ENCODE measurements at regions not wholly inside any gene's neighbourhood (a gene's known extent, or its start where the extent isn't known, plus 50 kb on each side); places are given as distances from the start of the nearest gene placed in this dataset.

DNA sequence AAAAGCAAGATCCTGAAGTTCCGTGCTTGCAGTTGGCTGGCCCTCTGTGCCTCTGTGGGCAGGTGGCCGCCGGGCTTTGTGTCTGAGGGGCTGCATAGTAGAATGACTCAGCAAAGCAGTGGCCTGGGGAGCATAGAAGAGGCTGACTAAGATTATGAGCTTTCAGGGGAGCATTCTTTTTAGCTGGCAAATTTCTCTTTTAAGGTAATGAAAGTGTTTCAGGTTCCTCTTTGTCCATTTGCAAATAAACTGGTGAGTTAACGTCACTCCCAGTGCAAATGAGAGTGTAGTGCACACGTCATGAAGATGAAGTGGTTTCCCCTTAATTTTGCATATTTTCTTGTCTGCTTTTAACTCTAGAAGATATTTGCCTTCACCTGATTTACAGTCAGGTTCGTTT lies 98.6 kb downstream of the BCL2L11 start:
- no peaks in the 10 kb centered on the region for H3K9me3 ChIP-seq (ENCODE audit: control insufficient read depth in 2 of 2, insufficient read depth in 1 of 2, low read depth in 1 of 2, low read length in 1 of 2)
- H3K36me3 ChIP-seq (ENCODE audit: control insufficient read depth in 2 of 2, insufficient read depth in 2 of 2, low read length in 1 of 2) = no peaks in the 10 kb centered on the region
- no peaks in the 10 kb centered on the region for H3K27me3 ChIP-seq (ENCODE audit: control insufficient read depth in 1 of 2, insufficient read depth in 2 of 2, low read length in 2 of 2)
- H3K27ac ChIP-seq (ENCODE audit: low read depth in 2 of 2, low read length in 1 of 2) = no peak overlapping the region
- no peak overlapping the region for H3K4me3 ChIP-seq (ENCODE audit: low read depth in 1 of 2, low read length in 2 of 2)
- peaks cover 0 to 5% of the 10 kb centered on the region in 2 donors for H3K4me1 ChIP-seq (ENCODE audit: control insufficient read depth in 2 of 2, insufficient read depth in 2 of 2, low read length in 1 of 2)
- 74 to 76% methylated on average over 6 of the region's 6 CpGs for WGBS, 2 donors

DNA sequence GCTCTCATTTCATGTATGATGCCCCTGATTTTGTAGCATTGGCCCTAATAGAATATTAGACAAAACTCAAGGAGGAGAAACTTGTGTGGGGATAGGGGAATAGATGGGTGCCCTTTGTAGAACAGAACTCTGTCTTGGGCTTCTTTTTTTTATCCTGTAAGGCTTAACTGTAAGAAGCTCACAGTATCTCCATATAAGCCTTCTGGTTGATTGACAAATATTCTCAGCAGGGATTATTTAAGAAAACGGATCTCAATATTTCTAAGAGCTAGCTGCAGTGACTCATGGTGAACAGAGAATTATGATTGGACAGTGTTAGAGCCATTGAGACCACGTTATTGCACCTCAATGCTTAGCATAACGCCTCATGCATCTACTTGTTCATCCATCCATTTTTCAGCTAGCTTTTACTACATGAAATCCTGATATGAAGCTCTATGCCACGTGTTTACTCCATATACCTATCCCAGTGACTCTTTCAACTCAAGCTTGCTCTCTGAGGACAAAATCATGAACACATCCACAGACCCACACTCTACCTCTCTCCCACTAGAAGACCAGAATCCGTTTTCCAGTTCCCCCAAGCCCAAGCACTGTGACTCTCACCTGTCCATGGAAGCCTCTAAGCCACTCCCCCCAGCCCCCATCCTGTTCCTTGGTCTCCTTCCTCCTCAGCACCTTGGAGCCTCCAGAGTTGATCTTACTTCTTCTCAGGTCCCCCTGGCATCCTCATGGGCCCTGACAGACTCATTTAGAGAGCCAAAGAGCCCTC lies 99.2 kb downstream of the BCL2L11 start:
- Histone ChIP-seq H3K36me3 (ENCODE audit: control insufficient read depth in 2 of 2, insufficient read depth in 2 of 2, low read length in 1 of 2) (no peaks in the 10 kb centered on the region), H3K27ac (ENCODE audit: low read depth in 2 of 2, low read length in 1 of 2) (no peak overlapping the region), H3K4me3 (ENCODE audit: low read depth in 1 of 2, low read length in 2 of 2) (no peak overlapping the region), H3K27me3 (ENCODE audit: control insufficient read depth in 1 of 2, insufficient read depth in 2 of 2, low read length in 2 of 2) (no peaks in the 10 kb centered on the region), H3K4me1 (ENCODE audit: control insufficient read depth in 2 of 2, insufficient read depth in 2 of 2, low read length in 1 of 2) (peaks cover 0 to 5% of the 10 kb centered on the region in 2 donors), H3K9me3 (ENCODE audit: control insufficient read depth in 2 of 2, insufficient read depth in 1 of 2, low read depth in 1 of 2, low read length in 1 of 2) (no peaks in the 10 kb centered on the region)
- WGBS, 2 donors = 73 to 74% methylated on average over 5 of the region's 5 CpGs

DNA sequence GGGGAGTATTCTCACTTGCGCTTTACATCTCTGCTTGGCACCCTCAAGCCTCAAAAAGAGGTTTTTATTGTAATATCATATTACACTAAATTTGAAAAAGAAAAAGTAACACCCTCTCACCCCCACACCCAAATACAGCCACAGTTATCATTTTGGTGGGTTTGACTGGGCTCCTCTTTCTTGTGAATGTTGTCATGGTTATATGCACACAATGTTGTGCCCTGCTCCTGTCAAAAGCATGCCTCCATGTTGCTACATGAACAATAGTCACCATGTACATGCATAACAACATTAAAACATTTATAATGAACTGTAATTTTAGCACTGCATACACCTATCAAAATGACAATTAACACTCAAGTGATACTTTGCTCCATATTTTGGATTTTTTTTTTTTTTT lies 100.2 kb downstream of the BCL2L11 start:
- H3K4me1 ChIP-seq (ENCODE audit: control insufficient read depth in 2 of 2, insufficient read depth in 2 of 2, low read length in 1 of 2) = peaks cover 2 to 5% of the 10 kb centered on the region in 2 donors
- H3K4me3 ChIP-seq (ENCODE audit: low read depth in 1 of 2, low read length in 2 of 2) = no peak overlapping the region
- H3K27ac ChIP-seq (ENCODE audit: low read depth in 2 of 2, low read length in 1 of 2) = no peak overlapping the region
- WGBS, 2 donors = 95 to 98% methylated on average over 1 of the region's 1 CpG
- H3K9me3 ChIP-seq (ENCODE audit: control insufficient read depth in 2 of 2, insufficient read depth in 1 of 2, low read depth in 1 of 2, low read length in 1 of 2) = no peaks in the 10 kb centered on the region
- no peaks in the 10 kb centered on the region for H3K27me3 ChIP-seq (ENCODE audit: control insufficient read depth in 1 of 2, insufficient read depth in 2 of 2, low read length in 2 of 2)
- H3K36me3 ChIP-seq (ENCODE audit: control insufficient read depth in 2 of 2, insufficient read depth in 2 of 2, low read length in 1 of 2) = no peaks in the 10 kb centered on the region

GRCh38 chr2:111221701-111222100 lies 101.0 kb downstream of the BCL2L11 start:
- Histone ChIP-seq H3K4me3 (ENCODE audit: low read depth in 1 of 2, low read length in 2 of 2) (no peak overlapping the region), H3K36me3 (ENCODE audit: control insufficient read depth in 2 of 2, insufficient read depth in 2 of 2, low read length in 1 of 2) (no peaks in the 10 kb centered on the region), H3K27ac (ENCODE audit: low read depth in 2 of 2, low read length in 1 of 2) (no peak overlapping the region), H3K4me1 (ENCODE audit: control insufficient read depth in 2 of 2, insufficient read depth in 2 of 2, low read length in 1 of 2) (peaks cover 2 to 8% of the 10 kb centered on the region in 2 donors), H3K9me3 (ENCODE audit: control insufficient read depth in 2 of 2, insufficient read depth in 1 of 2, low read depth in 1 of 2, low read length in 1 of 2) (no peaks in the 10 kb centered on the region), H3K27me3 (ENCODE audit: control insufficient read depth in 1 of 2, insufficient read depth in 2 of 2, low read length in 2 of 2) (no peaks in the 10 kb centered on the region)
- WGBS, 2 donors = 80 to 87% methylated on average over 3 of the region's 3 CpGs

DNA sequence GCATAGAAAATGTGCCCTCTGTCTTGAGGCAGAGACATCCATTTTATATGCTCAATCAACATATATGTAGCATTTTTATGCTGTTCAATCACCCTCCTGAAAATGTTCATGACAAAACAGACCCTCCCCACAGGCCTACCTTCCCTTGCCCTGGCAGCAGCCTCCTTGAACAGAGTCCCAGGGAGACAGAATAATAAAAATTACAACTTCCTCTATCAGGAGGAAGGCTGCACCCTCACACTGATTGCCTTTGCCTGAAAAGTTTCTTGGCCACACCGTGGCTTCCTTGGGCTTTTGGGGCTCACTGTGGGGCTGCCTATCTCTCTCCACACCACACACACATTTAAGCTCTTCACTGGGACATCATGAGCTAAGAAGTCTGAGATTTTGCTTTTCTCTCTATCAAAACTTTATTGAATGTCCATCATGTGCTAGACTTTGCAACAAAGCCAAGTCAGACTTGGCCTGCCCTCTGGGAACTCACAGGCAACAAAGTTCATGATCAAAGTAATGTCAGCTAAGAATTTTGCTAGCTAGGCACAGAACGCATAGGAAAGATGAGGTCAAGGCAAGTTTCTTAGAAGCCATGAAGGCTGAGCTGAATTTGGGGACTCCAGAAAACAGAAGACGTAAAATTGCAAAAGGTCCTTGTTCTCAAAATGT lies 101.6 kb downstream of the BCL2L11 start:
- peaks cover 2 to 4% of the 10 kb centered on the region in 2 donors for H3K4me1 ChIP-seq (ENCODE audit: control insufficient read depth in 2 of 2, insufficient read depth in 2 of 2, low read length in 1 of 2)
- H3K27ac ChIP-seq (ENCODE audit: low read depth in 2 of 2, low read length in 1 of 2) = no peak overlapping the region
- H3K36me3 ChIP-seq (ENCODE audit: control insufficient read depth in 2 of 2, insufficient read depth in 2 of 2, low read length in 1 of 2) = no peaks in the 10 kb centered on the region
- H3K4me3 ChIP-seq (ENCODE audit: low read depth in 1 of 2, low read length in 2 of 2) = no peak overlapping the region
- 84 to 90% methylated on average over 3 of the region's 3 CpGs for WGBS, 2 donors
- no peaks in the 10 kb centered on the region for H3K9me3 ChIP-seq (ENCODE audit: control insufficient read depth in 2 of 2, insufficient read depth in 1 of 2, low read depth in 1 of 2, low read length in 1 of 2)
- H3K27me3 ChIP-seq (ENCODE audit: control insufficient read depth in 1 of 2, insufficient read depth in 2 of 2, low read length in 2 of 2) = no peaks in the 10 kb centered on the region

DNA sequence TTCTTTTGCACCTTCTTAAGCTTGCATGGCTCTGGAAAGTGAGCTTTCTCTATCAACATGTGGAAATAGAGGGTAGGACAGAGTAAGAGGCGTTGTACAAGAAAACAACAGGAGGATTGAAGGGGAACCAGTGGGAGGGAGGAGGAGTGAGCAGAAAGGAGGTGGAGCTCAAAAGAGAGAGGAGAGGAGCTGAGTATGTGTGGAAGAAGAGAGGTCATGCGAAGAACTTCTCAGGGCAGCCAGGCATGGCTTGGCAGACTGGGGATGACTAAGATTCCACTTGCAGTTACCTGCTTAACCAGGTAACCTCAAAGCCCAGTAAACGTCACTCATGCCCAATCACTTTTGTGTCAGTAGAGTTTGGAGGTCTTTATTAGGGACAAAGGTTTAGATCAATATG lies 105.1 kb downstream of the BCL2L11 start:
- 68 to 73% methylated on average over 3 of the region's 3 CpGs for WGBS, 2 donors

DNA sequence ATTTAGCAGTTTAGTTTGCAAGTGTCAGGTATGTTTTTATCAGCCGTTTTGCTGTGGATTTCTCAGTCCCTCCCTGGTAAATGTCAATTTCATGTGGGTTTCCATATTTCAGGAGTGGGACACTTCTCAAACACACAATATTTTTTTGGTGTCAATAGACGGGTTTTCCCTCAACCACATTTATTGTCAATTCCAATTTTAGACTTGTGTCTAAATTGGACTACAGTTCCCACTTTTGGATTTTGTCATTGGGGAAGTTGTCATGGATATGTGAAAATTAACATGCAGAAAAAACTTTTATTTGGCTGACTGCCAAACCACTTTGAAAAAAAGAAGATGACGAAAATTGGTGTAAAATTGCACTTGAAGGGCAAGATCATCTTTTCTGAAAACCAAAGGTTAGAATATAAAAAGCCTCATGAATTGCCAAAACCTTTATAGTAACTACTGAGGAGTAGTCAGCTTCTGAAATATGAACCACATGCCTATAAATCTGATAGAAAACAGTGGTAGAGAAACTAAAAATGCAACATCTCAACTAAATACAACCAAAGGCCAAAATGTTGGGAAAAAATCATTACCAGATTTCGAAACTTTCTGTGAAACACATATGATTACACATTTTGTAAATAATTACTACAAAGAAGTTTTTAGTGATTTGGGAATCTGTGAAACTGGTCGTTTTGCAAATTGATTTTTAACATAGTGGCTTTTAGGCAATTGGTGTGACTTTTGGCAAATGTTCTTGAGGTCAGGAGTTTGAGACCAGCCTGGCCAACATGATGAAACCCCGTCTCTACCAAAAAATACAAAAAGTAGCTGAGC lies 106.4 kb downstream of the BCL2L11 start:
- no peaks in the 10 kb centered on the region for H3K27me3 ChIP-seq (ENCODE audit: control insufficient read depth in 1 of 2, insufficient read depth in 2 of 2, low read length in 2 of 2)

More for the DNA sequence above, 105.1 kb downstream of the BCL2L11 start:
- Histone ChIP-seq H3K27ac (ENCODE audit: low read depth in 2 of 2, low read length in 1 of 2) (no peak overlapping the region), H3K4me3 (ENCODE audit: low read depth in 1 of 2, low read length in 2 of 2) (no peak overlapping the region), H3K4me1 (ENCODE audit: control insufficient read depth in 2 of 2, insufficient read depth in 2 of 2, low read length in 1 of 2) (peaks cover 2 to 3% of the 10 kb centered on the region in 2 donors), H3K9me3 (ENCODE audit: control insufficient read depth in 2 of 2, insufficient read depth in 1 of 2, low read depth in 1 of 2, low read length in 1 of 2) (no peaks in the 10 kb centered on the region), H3K27me3 (ENCODE audit: control insufficient read depth in 1 of 2, insufficient read depth in 2 of 2, low read length in 2 of 2) (no peaks in the 10 kb centered on the region), H3K36me3 (ENCODE audit: control insufficient read depth in 2 of 2, insufficient read depth in 2 of 2, low read length in 1 of 2) (no peaks in the 10 kb centered on the region)

DNA sequence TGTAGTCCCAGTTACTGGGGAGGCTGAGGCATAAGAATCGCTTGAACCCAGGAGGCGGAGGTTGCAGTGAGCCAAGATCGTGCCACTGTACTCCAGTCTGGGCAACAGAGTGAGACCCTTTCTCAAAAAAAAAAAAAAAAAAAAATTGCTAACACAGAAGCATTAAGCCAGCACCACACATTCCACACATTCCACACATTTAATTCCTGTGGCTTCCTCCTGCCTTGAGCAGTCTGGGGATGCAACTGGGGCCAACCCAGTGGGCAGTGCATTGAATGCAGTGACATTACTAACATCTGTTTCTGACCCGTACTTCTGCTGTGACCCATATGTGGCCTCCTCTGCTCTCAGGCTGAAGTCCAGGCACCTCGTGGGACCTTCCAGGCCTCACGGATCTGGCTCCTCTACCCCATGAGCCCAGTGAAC lies 107.0 kb downstream of the BCL2L11 start:
- Histone ChIP-seq H3K4me3 (ENCODE audit: low read depth in 1 of 2, low read length in 2 of 2) (no peak overlapping the region), H3K4me1 (ENCODE audit: control insufficient read depth in 2 of 2, insufficient read depth in 2 of 2, low read length in 1 of 2) (peaks cover 2 to 3% of the 10 kb centered on the region in 2 donors), H3K9me3 (ENCODE audit: control insufficient read depth in 2 of 2, insufficient read depth in 1 of 2, low read depth in 1 of 2, low read length in 1 of 2) (no peaks in the 10 kb centered on the region), H3K27me3 (ENCODE audit: control insufficient read depth in 1 of 2, insufficient read depth in 2 of 2, low read length in 2 of 2) (no peaks in the 10 kb centered on the region), H3K27ac (ENCODE audit: low read depth in 2 of 2, low read length in 1 of 2) (no peak overlapping the region), H3K36me3 (ENCODE audit: control insufficient read depth in 2 of 2, insufficient read depth in 2 of 2, low read length in 1 of 2) (no peaks in the 10 kb centered on the region)
- WGBS, 2 donors = 76 to 87% methylated on average over 6 of the region's 6 CpGs

More for the DNA sequence above, 106.4 kb downstream of the BCL2L11 start:
- 66 to 67% methylated on average over 6 of the region's 6 CpGs for WGBS, 2 donors
- no peak overlapping the region for H3K4me3 ChIP-seq (ENCODE audit: low read depth in 1 of 2, low read length in 2 of 2)
- peaks cover 2 to 3% of the 10 kb centered on the region in 2 donors for H3K4me1 ChIP-seq (ENCODE audit: control insufficient read depth in 2 of 2, insufficient read depth in 2 of 2, low read length in 1 of 2)
- no peaks in the 10 kb centered on the region for H3K9me3 ChIP-seq (ENCODE audit: control insufficient read depth in 2 of 2, insufficient read depth in 1 of 2, low read depth in 1 of 2, low read length in 1 of 2)
- H3K36me3 ChIP-seq (ENCODE audit: control insufficient read depth in 2 of 2, insufficient read depth in 2 of 2, low read length in 1 of 2) = no peaks in the 10 kb centered on the region
- no peak overlapping the region for H3K27ac ChIP-seq (ENCODE audit: low read depth in 2 of 2, low read length in 1 of 2)

- 93 to 96% methylated on average over 7 of the region's 7 CpGs for WGBS, 2 donors
- Histone ChIP-seq H3K27me3 (ENCODE audit: control insufficient read depth in 1 of 2, insufficient read depth in 2 of 2, low read length in 2 of 2) (no peaks in the 10 kb centered on the region), H3K4me3 (ENCODE audit: low read depth in 1 of 2, low read length in 2 of 2) (no peak overlapping the region), H3K4me1 (ENCODE audit: control insufficient read depth in 2 of 2, insufficient read depth in 2 of 2, low read length in 1 of 2) (peaks cover 5 to 7% of the 10 kb centered on the region in 2 donors), H3K36me3 (ENCODE audit: control insufficient read depth in 2 of 2, insufficient read depth in 2 of 2, low read length in 1 of 2) (no peaks in the 10 kb centered on the region), H3K27ac (ENCODE audit: low read depth in 2 of 2, low read length in 1 of 2) (no peak overlapping the region), H3K9me3 (ENCODE audit: control insufficient read depth in 2 of 2, insufficient read depth in 1 of 2, low read depth in 1 of 2, low read length in 1 of 2) (no peaks in the 10 kb centered on the region)
These were observed 111.0 kb downstream of the BCL2L11 start for GRCh38 chr2:111231532-111232252.

Data from esophagus (tissue), 2 donors.